ENCODE measurements at regions not wholly inside any gene's neighbourhood (a gene's known extent, or its start where the extent isn't known, plus 50 kb on each side); places are given as distances from the start of the nearest gene placed in this dataset.

DNA sequence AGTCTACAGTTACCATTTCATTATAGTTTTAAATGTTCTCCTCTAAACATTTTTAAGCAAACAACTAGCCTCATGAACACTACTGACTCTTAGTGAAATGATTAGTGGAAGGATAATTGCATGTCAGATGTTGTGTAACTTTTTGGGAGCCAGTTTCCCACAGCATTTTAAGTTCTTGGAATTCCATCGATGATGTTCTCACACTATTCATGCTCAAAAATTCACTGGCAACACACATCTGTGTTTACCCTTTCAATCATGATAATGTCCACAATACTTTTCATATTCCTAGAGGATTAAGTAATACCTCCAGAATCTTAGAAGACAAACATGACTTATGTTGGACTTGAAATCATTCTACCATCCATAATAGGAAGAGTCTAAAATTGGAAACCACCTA, 678.1 kb upstream of the ID4 start:
- TF ChIP-seq, protein P1, sequence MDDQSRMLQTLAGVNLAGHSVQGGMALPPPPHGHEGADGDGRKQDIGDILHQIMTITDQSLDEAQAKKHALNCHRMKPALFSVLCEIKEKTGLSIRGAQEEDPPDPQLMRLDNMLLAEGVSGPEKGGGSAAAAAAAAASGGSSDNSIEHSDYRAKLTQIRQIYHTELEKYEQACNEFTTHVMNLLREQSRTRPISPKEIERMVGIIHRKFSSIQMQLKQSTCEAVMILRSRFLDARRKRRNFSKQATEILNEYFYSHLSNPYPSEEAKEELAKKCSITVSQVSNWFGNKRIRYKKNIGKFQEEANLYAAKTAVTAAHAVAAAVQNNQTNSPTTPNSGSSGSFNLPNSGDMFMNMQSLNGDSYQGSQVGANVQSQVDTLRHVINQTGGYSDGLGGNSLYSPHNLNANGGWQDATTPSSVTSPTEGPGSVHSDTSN (IDR thresholded peaks at IDR 0.05), result no peak
- TF ChIP-seq, protein P2, sequence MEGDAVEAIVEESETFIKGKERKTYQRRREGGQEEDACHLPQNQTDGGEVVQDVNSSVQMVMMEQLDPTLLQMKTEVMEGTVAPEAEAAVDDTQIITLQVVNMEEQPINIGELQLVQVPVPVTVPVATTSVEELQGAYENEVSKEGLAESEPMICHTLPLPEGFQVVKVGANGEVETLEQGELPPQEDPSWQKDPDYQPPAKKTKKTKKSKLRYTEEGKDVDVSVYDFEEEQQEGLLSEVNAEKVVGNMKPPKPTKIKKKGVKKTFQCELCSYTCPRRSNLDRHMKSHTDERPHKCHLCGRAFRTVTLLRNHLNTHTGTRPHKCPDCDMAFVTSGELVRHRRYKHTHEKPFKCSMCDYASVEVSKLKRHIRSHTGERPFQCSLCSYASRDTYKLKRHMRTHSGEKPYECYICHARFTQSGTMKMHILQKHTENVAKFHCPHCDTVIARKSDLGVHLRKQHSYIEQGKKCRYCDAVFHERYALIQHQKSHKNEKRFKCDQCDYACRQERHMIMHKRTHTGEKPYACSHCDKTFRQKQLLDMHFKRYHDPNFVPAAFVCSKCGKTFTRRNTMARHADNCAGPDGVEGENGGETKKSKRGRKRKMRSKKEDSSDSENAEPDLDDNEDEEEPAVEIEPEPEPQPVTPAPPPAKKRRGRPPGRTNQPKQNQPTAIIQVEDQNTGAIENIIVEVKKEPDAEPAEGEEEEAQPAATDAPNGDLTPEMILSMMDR (IDR thresholded peaks at IDR 0.05), result no peak
- no peak for TF ChIP-seq POLR2AphosphoS5 (IDR thresholded peaks at IDR 0.05; ENCODE audit: low read depth, low read length)
- no peak for TF ChIP-seq JUND (IDR thresholded peaks at IDR 0.05)
- no peak for TF ChIP-seq GABPA (IDR thresholded peaks at IDR 0.05; ENCODE audit: low read depth)
- TF ChIP-seq FOXJ3 (CRISPR knock-in tag; IDR thresholded peaks at IDR 0.05), result no peak
- no peak for TF ChIP-seq EP300 (IDR thresholded peaks at IDR 0.05; ENCODE audit: borderline replicate concordance in 1 of 2, low read depth in 1 of 2, low read length in 1 of 2)
- TF ChIP-seq, protein P3, sequence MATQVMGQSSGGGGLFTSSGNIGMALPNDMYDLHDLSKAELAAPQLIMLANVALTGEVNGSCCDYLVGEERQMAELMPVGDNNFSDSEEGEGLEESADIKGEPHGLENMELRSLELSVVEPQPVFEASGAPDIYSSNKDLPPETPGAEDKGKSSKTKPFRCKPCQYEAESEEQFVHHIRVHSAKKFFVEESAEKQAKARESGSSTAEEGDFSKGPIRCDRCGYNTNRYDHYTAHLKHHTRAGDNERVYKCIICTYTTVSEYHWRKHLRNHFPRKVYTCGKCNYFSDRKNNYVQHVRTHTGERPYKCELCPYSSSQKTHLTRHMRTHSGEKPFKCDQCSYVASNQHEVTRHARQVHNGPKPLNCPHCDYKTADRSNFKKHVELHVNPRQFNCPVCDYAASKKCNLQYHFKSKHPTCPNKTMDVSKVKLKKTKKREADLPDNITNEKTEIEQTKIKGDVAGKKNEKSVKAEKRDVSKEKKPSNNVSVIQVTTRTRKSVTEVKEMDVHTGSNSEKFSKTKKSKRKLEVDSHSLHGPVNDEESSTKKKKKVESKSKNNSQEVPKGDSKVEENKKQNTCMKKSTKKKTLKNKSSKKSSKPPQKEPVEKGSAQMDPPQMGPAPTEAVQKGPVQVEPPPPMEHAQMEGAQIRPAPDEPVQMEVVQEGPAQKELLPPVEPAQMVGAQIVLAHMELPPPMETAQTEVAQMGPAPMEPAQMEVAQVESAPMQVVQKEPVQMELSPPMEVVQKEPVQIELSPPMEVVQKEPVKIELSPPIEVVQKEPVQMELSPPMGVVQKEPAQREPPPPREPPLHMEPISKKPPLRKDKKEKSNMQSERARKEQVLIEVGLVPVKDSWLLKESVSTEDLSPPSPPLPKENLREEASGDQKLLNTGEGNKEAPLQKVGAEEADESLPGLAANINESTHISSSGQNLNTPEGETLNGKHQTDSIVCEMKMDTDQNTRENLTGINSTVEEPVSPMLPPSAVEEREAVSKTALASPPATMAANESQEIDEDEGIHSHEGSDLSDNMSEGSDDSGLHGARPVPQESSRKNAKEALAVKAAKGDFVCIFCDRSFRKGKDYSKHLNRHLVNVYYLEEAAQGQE (IDR thresholded peaks at IDR 0.05; ENCODE audit: low read depth, low read length), result no peak
- TF ChIP-seq, protein P4, sequence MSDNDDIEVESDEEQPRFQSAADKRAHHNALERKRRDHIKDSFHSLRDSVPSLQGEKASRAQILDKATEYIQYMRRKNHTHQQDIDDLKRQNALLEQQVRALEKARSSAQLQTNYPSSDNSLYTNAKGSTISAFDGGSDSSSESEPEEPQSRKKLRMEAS (IDR thresholded peaks at IDR 0.05; ENCODE audit: low read depth), result no peak
